Cerebellar nuclear complex (tissue), 1 donor: ENCODE measurements at regions not wholly inside any gene's neighbourhood (a gene's known extent, or its start where the extent isn't known, plus 50 kb on each side); places are given as distances from the start of the nearest gene placed in this dataset.
"Not testable (repeated sequence)": the region's sequence is repeated elsewhere in the genome, so short reads cannot be mapped to it uniquely, and the experiment has no call there.

Source experiments
- DNase-seq, 2 experiments: peaks; one replicate each; lab custom pipeline; 2025; lab: John Stamatoyannopoulos, UW

- DNase-seq = no peak
These were observed 247.7 kb upstream of the RFX3 start for GRCh38 chr9:3773362-3774060.

- no peak for DNase-seq
These were observed 243.8 kb upstream of the RFX3 start for GRCh38 chr9:3769646-3770045.

GRCh38 chr9:3768712-3769457 lies 243.1 kb upstream of the RFX3 start:
- DNase-seq = no peak

- DNase-seq = no peak
These were observed 242.5 kb upstream of the RFX3 start for GRCh38 chr9:3768286-3768685.

GRCh38 chr9:3762076-3762475 lies 236.3 kb upstream of the RFX3 start:
- no peak for DNase-seq

GRCh38 chr9:3760031-3760430 lies 234.2 kb upstream of the RFX3 start:
- DNase-seq = no peak

GRCh38 chr9:3758816-3759576 lies 233.2 kb upstream of the RFX3 start:
- no peak for DNase-seq

- DNase-seq = no peak
These were observed 230.3 kb upstream of the RFX3 start for GRCh38 chr9:3756071-3756470.

GRCh38 chr9:3751125-3751758 lies 225.4 kb upstream of the RFX3 start:
- no peak for DNase-seq

- DNase-seq = no peak
These were observed 224.5 kb upstream of the RFX3 start for GRCh38 chr9:3750321-3750720.

GRCh38 chr9:3746296-3747275 lies 220.8 kb upstream of the RFX3 start:
- DNase-seq = no peak

- no peak for DNase-seq
These were observed 218.2 kb upstream of the RFX3 start for GRCh38 chr9:3743901-3744413.

- DNase-seq = no peak
These were observed 216.8 kb upstream of the RFX3 start for GRCh38 chr9:3742586-3742985.

- DNase-seq = no peak
These were observed 215.9 kb upstream of the RFX3 start for GRCh38 chr9:3741729-3742128.

- no peak for DNase-seq
These were observed 215.1 kb upstream of the RFX3 start for GRCh38 chr9:3740690-3741419.

GRCh38 chr9:3736161-3736560 lies 210.4 kb upstream of the RFX3 start:
- no peak for DNase-seq

- no peak for DNase-seq
These were observed 209.4 kb upstream of the RFX3 start for GRCh38 chr9:3735251-3735650.

GRCh38 chr9:3733527-3734262 lies 207.9 kb upstream of the RFX3 start:
- not testable (repeated sequence) for DNase-seq

GRCh38 chr9:3733039-3733408 lies 207.2 kb upstream of the RFX3 start:
- DNase-seq = no peak
